Activated gamma-delta T cell (primary cell): ENCODE measurements at regions not wholly inside any gene's neighbourhood (a gene's known extent, or its start where the extent isn't known, plus 50 kb on each side); places are given as distances from the start of the nearest gene placed in this dataset.

Experiments used
- DNase-seq: peaks from one replicate; lab custom pipeline; 2025; lab: John Stamatoyannopoulos, UW

GRCh38 chr5:56545016-56545415, 270.3 kb upstream of the MAP3K1 start:
- DNase-seq = no peak

GRCh38 chr5:56543441-56544388, 271.6 kb upstream of the MAP3K1 start:
- DNase-seq = no peak

GRCh38 chr5:56540266-56540665, 275.1 kb upstream of the MAP3K1 start:
- DNase-seq = no peak

- DNase-seq = no peak
Measured at GRCh38 chr5:56538580-56538979, 276.8 kb upstream of the MAP3K1 start.

- DNase-seq = no peak
Measured at GRCh38 chr5:56535347-56535746, 280.0 kb upstream of the MAP3K1 start.

GRCh38 chr5:56534102-56534829, 281.1 kb upstream of the MAP3K1 start:
- no peak for DNase-seq

- DNase-seq = no peak
Measured at GRCh38 chr5:56532466-56532865, 282.9 kb upstream of the MAP3K1 start.

- no peak for DNase-seq
Measured at GRCh38 chr5:56530626-56531138, 284.7 kb upstream of the MAP3K1 start.

GRCh38 chr5:56529666-56530430, 285.5 kb upstream of the MAP3K1 start:
- DNase-seq = no peak

- no peak for DNase-seq
Measured at GRCh38 chr5:56527174-56527573, 288.2 kb upstream of the MAP3K1 start.

- no peak for DNase-seq
Measured at GRCh38 chr5:56525113-56525512, 290.2 kb upstream of the MAP3K1 start.

- no peak for DNase-seq
Measured at GRCh38 chr5:56523790-56524575, 290.9 kb upstream of the ANKRD55 start.

GRCh38 chr5:56522960-56523359, 289.8 kb upstream of the ANKRD55 start:
- DNase-seq = no peak

GRCh38 chr5:56522169-56522568, 289.0 kb upstream of the ANKRD55 start:
- no peak for DNase-seq

- DNase-seq = no peak
Measured at GRCh38 chr5:56520986-56521730, 288.0 kb upstream of the ANKRD55 start.

GRCh38 chr5:56518820-56519219, 285.7 kb upstream of the ANKRD55 start:
- no peak for DNase-seq

GRCh38 chr5:56517011-56517416, 283.9 kb upstream of the ANKRD55 start:
- no peak for DNase-seq

- DNase-seq = no peak
Measured at GRCh38 chr5:56516441-56516840, 283.3 kb upstream of the ANKRD55 start.

GRCh38 chr5:56516035-56516434, 282.9 kb upstream of the ANKRD55 start:
- DNase-seq = no peak

- DNase-seq = no peak
Measured at GRCh38 chr5:56515011-56515410, 281.9 kb upstream of the ANKRD55 start.

- DNase-seq = no peak
Measured at GRCh38 chr5:56514245-56514644, 281.1 kb upstream of the ANKRD55 start.
